GM18858 (cell line): ENCODE measurements at regions not wholly inside any gene's neighbourhood (a gene's known extent, or its start where the extent isn't known, plus 50 kb on each side); places are given as distances from the start of the nearest gene placed in this dataset.
A peak's percentile ranks its signal among the peaks of the same experiment; 100 is the strongest.
"Not testable (repeated sequence)": the region's sequence is repeated elsewhere in the genome, so short reads cannot be mapped to it uniquely, and the experiment has no call there.

Source experiments
- ATAC-seq: cut with Tn5 transposase; IDR thresholded peaks from one replicate; pipeline ENCODE4 v1.9.1; 2021; ENCODE audit not compliant: unreplicated experiment

DNA sequence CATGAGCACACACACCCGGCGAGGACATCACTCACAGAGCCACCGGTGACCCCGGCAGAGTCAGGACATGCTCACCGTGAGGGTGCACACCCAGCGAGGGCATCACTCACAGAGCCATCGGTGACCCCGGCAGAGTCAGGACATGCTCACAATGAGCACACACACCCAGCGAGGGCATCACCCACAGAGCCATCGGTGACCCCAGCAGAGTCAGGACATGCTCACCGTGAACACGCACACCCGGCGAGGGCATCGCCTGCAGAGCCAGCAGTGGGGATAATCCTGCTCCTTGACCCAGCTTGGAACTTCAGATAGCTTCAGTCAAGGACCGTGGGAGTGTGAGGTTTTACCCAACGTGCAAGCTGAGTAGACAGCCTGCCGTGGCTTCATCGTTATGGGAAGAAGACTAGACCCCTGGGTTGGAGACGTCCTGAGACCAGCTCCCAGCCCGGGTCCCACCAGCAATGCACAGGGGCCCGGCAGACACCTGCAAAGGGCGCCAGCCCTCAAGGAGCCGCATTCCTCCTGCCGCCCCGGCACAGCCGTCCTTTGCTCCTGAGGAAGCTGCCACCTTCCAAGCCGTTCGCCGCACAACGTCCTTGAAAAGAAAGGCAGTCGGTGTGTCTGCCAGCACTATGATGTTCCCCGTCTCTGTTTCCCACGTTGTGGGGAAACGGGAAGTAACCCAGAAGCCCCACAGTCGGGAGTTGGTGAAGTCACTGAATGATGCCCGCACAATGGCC is 192.3 kb downstream of the DLL1 start:
- no peak for ATAC-seq

DNA sequence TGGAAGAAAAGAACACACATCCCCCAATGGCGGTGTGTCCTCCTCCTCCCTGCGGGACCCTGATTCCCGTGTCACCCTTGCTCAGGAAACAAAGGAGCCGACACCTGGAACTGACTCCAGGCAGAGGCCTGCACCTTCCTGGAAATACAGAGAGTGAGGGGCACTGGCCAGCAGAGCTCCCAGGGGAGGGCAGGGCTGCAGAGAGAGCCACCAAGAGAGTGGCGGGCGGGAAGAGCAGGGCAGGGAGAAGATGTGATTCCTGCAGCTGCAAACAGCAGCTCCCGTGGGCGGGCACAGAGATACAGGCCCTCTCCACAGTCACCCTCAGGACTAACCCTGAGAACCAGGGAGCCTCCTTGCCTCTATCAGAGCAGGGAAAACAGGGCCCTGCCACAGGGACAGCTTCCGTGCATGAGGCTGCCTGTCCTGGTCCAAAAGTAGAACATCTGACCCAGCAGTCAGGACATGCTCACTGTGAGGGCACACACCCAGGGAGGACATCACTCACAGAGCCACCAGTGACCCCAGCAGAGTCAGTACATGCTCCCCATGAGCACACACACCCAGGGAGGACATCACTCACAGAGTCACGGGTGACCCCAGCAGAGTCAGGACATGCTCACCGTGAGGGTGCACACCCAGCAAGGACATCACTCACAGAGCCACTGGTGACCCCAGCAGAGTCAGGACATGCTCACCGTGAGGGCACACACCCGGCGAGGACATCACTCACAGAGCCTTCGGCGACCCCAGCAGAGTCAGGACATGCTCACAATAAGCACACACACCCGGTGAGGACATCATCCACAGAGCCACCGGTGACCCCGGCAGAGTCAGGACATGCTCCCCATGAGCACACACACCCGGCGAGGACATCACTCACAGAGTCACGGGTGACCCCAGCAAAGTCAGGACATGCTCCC is 193.1 kb downstream of the DLL1 start:
- no peak for ATAC-seq

DNA sequence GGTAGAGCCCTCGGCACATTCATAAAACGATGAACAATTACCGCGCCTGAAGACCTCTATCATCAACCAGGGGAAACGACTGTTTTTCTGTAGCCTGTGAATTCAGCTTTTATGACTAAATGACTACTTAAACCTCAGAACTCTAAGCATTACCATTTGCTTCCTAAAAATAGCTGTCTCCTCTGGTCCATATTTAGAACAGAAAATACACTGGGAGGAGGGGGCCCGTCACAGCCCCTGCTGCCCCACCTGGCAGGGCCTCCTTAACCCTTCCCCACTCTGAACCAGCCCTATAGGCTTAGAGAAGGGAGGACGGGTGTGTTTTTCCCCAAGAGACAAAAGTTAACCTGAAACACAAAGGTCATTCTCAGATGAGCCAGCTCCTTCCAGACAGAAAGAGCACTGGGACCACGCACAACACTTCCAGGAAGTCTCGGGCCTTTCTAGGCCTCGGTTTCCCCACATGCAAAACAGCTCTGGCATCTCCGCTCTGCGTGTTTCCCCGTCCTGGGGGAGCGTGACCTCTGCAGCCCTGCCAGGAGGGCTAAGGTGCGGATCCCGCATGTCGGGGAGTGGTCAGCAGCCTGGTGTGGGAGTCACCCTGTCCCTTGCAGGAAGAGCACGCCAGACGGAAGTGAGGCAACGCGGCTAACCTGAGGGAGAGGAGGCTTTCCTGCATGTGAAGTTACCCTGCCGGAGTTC is 193.9 kb downstream of the DLL1 start:
- no peak for ATAC-seq

DNA sequence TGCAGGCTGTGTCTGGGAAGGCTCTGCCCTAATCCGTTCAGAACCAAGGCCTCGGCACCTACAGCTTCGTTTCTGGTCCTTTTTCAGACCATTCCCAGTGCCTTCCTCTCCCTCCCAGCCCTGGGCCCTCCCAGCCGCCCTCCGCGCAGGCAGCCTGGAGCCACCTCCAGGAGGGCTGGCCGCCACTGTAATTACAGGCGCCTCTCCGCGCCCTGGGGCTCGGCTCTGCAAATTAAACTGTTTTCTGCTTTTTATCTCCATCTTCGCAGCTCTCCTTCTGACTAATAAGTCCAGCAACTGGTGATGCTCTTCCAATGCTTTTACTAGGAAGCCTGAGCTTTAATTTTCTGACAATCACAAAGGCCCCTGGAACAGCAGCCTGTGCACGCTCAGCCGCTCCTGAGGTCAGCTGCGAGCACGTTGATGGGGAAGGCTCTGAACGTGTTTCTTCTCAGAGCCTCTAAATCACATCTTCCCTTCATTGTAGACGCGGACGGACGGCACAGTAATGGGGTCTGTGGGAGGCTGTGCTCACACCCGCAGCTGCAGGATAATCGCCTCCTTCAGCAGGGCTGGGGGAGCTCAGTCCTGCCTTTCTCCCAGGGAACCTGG is 194.6 kb downstream of the DLL1 start:
- no peak for ATAC-seq

DNA sequence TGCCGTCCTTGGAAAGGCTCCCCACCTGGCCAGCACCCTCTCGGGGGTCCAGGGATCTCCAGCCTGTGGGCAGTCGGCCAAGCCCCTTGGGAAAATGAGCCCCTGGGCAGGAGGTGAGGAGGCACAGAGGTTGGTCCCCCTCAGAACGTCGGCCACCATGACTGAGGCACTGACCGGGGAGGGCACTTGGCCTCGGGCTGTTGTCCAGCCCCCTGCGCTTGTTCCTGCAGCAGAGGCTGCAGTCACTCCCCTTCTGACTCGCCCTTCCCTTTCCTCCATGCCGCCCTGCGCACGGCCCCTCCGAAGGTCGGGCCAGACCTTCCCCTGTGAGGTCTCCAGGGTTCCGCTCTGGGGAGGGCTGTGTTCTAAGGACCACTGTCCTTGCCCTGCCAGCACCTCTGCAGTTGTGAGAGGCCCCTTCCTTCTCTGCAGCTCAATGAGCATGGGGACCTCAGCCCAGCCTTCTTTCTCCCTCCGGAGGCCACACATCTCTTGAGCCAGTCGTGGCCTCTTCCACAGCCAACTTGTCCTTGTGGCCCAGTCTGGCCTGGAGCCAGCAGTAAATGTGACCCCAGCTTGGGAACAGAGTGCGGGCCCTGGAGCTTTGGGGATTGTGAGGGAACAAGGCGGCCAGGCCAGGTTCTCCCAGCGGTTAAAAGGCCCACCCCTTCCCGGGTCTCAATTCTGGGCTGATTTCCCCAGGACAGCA is 195.5 kb downstream of the DLL1 start:
- ATAC-seq = no peak

DNA sequence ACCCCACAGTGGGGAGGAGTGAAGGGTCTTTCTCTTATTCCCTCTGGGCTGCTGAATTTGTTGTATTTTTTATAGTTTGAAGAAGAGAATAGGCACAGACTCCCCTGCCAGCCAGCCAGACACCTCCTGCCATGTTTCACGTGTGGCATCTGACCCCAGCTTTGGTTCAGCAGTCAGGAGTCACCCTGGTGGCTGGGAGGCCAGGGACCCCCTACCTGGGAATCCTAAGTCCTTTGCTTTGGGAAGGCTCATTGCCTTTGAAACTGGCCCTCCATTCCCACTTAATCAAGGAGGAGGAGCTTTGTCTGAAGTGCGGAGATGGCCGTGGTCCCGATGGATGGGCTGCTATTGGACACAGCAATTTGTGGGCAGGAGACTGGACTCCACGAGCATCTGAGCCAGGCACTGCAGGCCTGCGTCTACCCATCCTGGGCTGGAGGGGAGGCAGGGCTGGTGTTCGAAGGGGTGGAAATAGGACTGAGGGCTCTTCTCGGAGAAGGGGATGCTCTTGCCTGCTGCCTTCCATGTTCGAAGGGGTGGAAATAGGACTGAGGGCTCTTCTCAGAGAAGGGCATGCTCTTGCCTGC is 196.1 kb downstream of the DLL1 start:
- ATAC-seq = no peak

DNA sequence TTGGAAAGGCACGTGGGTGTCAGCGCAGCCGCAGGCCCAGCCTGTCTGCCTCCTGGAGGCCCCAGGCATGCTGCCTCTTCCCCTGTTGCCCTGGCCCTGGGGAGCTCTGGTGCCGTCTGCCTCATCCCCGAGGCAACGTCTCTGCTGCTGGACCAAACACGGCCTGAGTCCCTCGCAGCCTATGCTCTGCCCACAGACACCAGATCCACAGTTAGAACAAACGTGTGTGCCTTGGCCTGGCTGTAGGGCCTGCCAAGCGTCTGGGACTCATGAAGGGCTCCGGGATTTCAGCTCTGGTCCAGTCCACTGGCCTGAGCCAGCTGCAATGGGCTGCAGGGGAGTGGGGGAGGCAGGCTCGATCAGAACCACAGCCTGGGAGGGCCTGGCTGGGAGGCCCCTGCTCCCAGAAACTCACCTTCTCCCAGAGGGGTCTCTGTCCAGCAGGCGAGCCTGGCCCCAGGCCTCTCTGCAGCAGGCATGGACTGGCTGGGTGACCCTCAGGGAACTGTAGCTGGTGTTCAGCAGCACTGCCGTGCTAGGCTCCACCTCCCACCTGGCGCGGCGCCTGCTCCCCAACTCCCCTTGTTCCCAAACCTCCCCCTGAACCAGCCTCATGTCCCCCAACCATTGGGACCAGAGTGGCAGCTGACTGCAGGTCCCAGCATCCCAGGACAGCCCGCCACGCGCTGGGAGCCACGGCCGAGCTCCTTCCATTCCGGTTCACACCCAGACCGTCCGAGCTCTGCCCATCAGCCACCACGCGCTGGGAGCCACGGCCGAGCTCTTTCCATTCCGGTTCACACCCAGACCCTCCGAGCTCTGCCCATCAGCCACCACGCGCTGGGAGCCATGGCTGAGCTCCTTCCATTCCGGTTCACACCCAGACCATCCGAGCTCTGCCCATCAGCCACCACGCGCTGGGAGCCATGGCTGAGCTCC is 197.0 kb downstream of the DLL1 start:
- no peak for ATAC-seq

DNA sequence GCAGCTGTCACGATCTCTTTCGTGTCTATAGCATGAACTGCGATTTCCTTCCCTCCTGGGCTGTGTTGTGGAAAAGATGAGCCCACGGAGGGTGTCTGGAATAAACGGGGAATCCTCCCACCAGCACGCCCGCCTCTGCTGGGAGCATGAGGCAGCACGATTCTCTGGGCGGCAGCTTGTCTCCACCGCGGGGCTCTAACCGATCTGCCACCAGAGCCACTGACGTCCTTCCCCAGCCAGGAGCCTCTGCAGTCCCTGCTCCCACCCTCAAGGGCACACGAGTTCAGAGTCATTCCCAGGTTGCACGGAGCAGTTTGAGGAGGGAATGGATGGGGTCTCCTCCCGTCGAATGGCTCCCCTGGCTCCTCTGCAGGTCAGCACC is 197.6 kb downstream of the DLL1 start:
- no peak for ATAC-seq

DNA sequence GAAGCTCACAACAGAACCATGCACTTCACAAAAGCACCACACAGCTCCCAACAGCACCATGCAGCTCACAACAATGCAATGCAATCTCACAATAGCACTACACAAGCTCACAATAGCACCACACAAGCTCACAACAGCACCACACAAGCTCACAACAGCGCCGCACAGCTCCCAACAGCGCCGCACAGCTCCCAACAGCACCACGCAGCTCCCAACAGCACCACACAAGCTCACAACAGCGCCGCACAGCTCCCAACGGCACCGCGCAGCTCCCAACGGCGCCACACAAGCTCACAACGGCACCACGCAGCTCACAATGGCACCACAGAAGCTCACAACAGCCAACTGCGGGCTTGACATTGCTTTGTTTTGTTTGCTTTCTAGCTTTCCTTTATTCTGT is 198.1 kb downstream of the DLL1 start:
- no peak for ATAC-seq

DNA sequence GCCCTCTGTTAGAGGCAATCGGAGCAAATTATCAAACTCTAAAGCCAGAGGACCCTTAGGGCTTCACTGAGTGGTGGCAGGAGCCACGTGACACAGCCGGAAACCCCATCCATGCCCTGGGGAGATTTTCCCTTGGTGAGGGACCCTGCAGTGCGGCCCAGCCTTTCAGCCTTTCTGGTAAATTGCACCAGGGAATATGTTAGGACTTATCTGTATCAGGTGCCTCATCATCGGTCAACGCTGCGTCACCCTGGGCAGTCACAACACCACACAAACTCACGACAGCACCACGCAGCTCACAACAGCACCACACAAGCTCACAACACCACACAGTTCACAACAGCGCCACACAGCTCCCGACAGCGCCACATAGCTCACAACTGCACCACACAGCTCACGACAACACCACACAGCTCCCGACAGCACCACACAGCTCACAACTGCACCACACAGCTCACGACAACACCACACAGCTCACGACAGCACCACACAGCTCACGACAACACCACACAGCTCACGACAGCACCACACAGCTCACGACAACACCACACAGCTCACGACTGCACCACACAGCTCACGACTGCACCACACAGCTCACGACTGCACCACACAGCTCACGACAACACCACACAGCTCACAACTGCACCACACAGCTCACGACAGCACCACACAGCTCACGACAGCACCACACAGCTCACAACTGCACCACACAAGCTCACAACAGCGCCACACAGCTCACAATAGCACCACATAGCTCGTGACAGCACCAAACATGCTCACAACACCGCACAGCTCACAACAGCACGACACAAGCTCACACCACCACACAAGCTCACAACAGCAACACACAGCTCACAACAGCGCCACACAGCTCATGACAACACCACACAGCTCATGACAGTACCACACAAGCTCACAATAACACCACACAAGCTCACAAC is 199.0 kb downstream of the DLL1 start:
- ATAC-seq = no peak

DNA sequence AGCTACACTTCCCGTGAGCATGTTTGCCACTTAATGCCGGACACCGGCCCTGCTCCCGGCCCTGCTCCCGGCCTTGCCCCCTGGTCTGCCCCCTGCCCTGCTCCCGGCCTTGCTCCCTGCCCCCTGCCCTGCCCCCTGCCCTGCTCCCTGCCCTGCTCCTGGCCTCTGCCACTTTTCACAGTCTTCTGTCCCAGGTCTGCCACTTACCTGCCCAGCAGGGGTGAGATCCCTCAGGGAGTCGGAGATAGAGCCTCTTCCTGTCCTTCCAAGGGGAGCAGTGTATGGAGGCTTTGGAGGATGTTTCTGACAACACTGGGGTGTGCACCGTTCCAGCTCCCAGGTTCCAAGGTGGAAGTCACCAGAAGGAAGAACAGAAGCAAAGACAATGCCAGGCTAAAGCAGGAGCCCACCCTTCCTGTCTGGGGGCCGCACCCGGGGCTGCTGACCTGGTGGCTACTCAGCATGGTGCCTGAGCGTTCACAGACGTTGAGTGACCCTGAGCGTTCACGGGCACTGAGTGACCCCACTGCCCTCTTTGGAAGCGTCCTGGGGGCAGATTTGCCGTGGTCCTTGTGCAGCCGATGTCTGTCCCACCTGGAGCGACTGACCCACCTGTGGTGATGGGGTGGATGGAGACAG is 199.8 kb downstream of the DLL1 start:
- no peak for ATAC-seq

DNA sequence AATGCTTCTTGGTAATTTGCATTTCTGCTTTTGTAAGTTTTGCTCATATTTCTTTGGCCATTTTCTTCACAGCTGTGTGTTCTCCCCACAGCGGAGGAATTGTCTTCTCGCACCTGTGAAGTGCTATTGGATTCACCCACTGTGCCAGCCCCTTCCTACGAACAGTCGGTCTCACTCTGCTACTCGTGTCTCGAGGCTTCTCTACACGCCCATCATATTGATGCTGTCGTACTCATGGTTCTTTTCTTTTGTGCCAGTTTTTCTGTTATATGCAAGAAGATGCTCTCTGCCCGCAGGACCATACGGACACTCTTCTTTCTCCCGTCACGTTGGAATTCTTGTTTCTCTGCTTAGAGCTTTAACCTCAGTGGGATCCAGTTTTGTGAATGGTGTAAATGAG is 200.3 kb downstream of the DLL1 start:
- ATAC-seq = no peak

DNA sequence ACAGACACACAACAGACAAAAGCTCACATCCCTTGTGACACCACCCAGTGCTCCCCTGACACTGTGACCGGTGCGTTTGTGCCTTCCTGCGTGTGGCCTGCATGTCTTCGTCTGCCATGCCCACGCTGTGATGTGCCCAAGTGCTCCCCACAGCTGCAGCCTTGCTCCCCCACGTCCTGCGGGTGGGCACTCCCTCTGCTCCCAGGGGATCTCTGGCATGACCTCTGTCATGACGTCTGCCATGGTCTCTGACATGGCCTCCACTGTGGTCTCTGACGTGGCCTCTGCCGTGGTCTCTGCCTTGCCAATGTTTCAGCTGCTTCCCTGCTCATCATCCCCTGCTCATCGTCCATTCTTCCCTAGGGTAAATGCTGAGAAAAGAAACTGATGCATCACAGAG is 200.9 kb downstream of the DLL1 start:
- ATAC-seq = no peak

DNA sequence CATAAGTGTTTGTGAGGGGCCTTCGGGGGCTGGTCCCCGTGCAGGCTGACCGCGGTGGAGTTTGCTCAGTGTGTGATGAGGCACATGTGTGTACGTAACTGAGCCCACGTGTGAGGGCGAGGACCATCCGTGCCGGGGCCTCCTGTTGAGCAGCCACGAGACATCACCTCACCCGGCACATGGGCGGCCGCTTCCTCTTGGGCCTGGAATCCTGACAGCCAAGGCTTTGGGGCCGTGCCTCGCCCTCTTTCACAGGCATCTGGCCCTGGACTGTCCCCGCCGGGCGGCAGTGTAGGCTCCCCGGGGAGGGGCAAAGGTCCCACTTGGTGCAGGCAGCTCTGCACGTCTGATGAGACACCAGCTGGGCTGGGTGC is 202.3 kb downstream of the DLL1 start:
- no peak for ATAC-seq

DNA sequence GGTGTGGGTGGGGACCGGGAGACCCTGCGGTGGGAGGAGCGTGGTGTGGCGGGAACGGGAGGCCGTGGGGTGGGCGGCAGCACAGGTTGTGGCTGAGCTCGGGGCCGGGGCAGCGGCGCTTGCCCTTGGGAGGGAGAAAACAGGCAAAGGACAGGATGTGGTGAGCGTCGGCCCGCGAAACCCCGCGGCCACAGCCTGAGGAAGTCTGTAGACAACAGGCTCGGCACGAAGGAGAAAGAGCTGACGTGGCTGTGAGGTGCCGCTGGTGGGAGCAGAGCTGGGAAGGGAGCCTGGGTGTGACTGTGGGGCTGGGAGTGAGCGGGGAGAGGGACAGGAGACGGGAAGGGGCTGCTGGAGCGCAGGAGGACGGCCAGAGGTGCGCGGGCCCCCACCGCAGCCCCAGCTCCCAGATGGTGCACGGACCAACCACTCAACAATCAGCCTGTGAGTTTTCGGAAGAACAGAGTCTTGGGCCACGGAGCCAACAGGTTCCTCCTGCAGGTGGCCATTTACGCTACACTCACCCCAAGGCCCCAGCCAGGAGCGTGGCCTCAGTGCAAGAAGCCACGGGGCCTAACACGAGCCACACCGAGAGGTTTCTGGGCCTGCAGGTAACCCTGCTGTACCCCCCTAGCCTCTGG is 202.8 kb downstream of the DLL1 start:
- ATAC-seq = peak; percentile 49

DNA sequence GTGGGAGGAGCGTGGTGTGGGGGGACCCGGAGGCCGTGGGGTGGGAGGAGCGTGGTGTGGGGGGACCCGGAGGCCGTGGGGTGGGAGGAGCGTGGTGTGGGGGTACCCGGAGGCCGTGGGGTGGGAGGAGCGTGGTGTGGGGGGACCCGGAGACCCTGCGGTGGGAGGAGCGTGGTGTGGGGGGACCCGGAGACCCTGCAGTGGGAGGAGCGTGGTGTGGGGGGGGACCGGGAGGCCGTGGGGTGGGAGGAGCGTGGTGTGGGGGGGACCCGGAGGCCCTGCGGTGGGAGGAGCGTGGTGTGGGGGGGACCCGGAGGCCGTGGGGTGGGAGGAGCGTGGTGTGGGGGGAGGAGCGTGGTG is 203.5 kb downstream of the DLL1 start:
- ATAC-seq = not testable (repeated sequence)
